ENCODE measurements at regions not wholly inside any gene's neighbourhood (a gene's known extent, or its start where the extent isn't known, plus 50 kb on each side); places are given as distances from the start of the nearest gene placed in this dataset.

DNA sequence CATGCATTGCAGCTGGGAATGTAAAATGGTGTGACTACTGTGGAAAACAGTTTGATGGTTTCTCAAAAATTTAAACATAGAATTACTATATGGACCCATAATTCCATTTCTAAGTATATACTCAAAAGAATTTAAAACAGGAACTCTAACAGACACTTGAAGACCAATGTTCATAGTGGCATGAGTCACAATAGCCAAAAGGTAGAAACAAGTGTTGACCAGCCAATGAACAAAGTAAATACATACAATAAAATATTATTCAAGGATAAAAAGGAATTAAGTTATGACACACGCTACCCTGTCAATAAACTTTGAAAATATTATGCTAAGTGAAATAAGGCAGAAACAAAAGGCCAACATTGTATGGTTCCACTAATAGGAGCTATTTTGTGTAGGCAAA is 357.4 kb upstream of the IL12A start:
- H3K4me1 ChIP-seq: no peaks in the 10 kb centered on the region

DNA sequence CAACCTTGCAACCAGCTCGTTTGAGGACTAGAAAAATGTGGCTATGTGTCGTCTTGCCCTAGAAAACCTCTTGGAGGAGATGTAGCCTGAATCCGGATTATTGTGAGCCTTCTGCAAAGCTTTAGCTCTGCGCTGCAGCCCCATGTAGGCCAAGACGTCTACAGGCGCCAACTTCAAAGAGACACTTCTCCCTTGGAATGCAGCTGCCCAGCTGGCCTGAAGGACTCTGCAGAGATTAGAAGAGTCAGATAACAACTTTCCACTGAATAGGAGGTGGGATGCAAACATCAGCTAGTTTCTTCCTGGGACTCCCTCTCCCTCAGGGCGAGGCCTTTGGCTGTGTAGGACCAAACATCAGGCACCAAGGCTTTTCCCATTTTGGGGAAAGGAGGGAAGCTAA is 356.5 kb upstream of the IL12A start:
- H3K27me3 ChIP-seq (ENCODE audit: low read depth): no peaks in the 10 kb centered on the region
- peak; percentile 56 for DNase-seq

More for the DNA sequence above, 357.4 kb upstream of the IL12A start:
- H3K36me3 ChIP-seq: no peaks in the 10 kb centered on the region
- ATAC-seq (no peak), DNase-seq (no peak)
- H3K27me3 ChIP-seq (ENCODE audit: low read depth): no peaks in the 10 kb centered on the region
- intact Hi-C loops (cut with DNase I): no loop called here
- H3K27ac ChIP-seq: no peak overlapping the region
- TF ChIP-seq, protein P1, sequence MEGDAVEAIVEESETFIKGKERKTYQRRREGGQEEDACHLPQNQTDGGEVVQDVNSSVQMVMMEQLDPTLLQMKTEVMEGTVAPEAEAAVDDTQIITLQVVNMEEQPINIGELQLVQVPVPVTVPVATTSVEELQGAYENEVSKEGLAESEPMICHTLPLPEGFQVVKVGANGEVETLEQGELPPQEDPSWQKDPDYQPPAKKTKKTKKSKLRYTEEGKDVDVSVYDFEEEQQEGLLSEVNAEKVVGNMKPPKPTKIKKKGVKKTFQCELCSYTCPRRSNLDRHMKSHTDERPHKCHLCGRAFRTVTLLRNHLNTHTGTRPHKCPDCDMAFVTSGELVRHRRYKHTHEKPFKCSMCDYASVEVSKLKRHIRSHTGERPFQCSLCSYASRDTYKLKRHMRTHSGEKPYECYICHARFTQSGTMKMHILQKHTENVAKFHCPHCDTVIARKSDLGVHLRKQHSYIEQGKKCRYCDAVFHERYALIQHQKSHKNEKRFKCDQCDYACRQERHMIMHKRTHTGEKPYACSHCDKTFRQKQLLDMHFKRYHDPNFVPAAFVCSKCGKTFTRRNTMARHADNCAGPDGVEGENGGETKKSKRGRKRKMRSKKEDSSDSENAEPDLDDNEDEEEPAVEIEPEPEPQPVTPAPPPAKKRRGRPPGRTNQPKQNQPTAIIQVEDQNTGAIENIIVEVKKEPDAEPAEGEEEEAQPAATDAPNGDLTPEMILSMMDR (IDR thresholded peaks at IDR 0.05): no peak
- H3K9me3 ChIP-seq: no peaks in the 10 kb centered on the region
- H3K4me3 ChIP-seq: no peak overlapping the region

DNA sequence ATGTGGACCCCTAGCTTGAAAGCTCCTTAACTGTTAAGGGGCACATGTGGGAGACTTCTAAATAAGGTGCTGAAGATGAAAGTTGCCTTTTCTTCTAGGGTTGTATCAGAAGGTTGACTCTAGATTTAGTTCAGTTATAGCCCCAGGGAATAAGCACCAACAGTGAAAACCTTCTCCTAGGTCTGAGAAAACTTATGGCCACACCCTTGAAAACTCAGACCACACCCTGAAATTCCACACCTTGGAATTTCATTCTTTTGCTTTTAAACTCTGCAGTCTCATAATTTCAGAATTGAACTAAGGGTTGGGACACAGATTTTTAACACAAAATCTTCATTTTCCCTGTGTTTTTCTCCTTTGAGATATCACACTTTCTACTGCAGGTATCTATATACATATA is 355.8 kb upstream of the IL12A start:
- Histone ChIP-seq H3K4me1 (no peaks in the 10 kb centered on the region), H3K27ac (no peak overlapping the region), H3K9me3 (no peaks in the 10 kb centered on the region), H3K27me3 (ENCODE audit: low read depth) (no peaks in the 10 kb centered on the region), H3K4me3 (no peak overlapping the region), H3K36me3 (no peaks in the 10 kb centered on the region)
- ATAC-seq: no peak
- intact Hi-C loops (cut with DNase I): no loop called here
- TF ChIP-seq, protein P1 (IDR thresholded peaks at IDR 0.05): no peak
- DNase-seq: no peak

More for the DNA sequence above, 356.5 kb upstream of the IL12A start:
- ATAC-seq: peak; percentile 79 to 90
- H3K4me3 ChIP-seq: no peak overlapping the region
- no peaks in the 10 kb centered on the region for H3K9me3 ChIP-seq
- intact Hi-C loops (cut with DNase I): no loop called here
- H3K36me3 ChIP-seq: no peaks in the 10 kb centered on the region
- no peaks in the 10 kb centered on the region for H3K4me1 ChIP-seq
- TF ChIP-seq, protein P1 (IDR thresholded peaks at IDR 0.05): no peak
- H3K27ac ChIP-seq: no peak overlapping the region

DNA sequence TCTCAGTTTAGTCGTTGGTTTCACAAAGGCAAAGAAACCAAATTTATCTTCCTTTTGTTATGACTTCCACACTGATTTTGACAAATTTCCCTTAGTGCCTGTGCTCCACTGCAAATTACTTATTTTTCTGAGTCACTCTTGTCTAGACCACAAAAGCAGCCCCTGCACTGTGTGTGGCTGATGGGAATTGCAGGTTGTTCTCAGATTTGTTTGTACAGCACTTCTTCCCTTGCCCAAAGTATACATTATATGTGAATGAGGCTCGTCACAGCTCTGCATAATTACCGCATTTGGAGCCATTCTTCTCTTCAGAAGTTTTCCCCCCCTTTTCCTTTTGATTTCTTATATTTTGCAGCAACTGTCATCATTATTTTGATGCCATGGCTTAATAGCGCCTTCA is 354.2 kb upstream of the IL12A start:
- H3K36me3 ChIP-seq: no peaks in the 10 kb centered on the region
- ATAC-seq (peak in 1 of 2 donors; percentile 40), DNase-seq (no peak)
- H3K27me3 ChIP-seq (ENCODE audit: low read depth): no peaks in the 10 kb centered on the region
- no peaks in the 10 kb centered on the region for H3K4me1 ChIP-seq
- H3K4me3 ChIP-seq: no peak overlapping the region
- TF ChIP-seq, protein P1 (IDR thresholded peaks at IDR 0.05): no peak
- no peak overlapping the region for H3K27ac ChIP-seq
- intact Hi-C loops (cut with DNase I): no loop called here
- H3K9me3 ChIP-seq: no peaks in the 10 kb centered on the region

DNA sequence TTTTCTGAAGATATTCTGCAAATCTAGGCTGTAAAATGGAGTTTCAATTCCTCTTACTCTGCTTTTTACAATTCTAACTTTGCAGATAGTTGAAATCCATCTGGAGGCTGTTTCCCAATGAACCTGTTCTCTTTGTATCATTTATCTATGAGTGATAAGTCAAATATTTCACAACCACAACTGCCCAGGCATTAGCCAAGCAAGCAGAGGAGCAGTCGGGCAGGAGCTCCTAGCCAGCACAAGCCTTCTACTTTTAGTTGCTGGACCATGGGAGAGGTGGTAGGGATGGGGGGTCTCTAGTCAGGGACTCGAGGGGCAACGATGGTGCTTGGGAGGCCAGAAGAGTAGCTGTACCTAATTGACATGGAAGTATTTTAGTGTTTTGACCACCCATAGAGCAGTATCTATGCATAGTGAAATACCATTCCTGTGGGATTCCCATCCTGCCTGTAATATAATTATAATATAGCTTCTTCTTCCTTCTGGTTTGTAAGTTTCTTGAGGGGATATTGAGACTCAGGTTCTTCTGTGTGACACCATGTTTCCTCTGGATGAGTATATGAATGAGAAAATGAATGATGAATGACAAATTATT is 353.5 kb upstream of the IL12A start:
- Histone ChIP-seq H3K4me3 (no peak overlapping the region), H3K36me3 (no peaks in the 10 kb centered on the region)
- peak in 1 of 2 donors; percentile 45 for ATAC-seq

More for the DNA sequence above, 353.5 kb upstream of the IL12A start:
- H3K4me1 ChIP-seq: no peaks in the 10 kb centered on the region
- DNase-seq: no peak
- intact Hi-C loops (cut with DNase I): no loop called here
- TF ChIP-seq, protein P1 (IDR thresholded peaks at IDR 0.05): no peak
- no peaks in the 10 kb centered on the region for H3K9me3 ChIP-seq
- no peaks in the 10 kb centered on the region for H3K27me3 ChIP-seq (ENCODE audit: low read depth)
- H3K27ac ChIP-seq: no peak overlapping the region
